SHP77 treated with DMSO at 0.1 percent for 48 hours (cell line): ENCODE measurements at regions not wholly inside any gene's neighbourhood (a gene's known extent, or its start where the extent isn't known, plus 50 kb on each side); places are given as distances from the start of the nearest gene placed in this dataset.

ENCODE experiments used
- DNase-seq: peaks from one replicate; lab custom pipeline; 2025; lab: John Stamatoyannopoulos, UW

- DNase-seq, result no peak
Measured at GRCh38 chr6:141451511-141452353, 681.0 kb upstream of the GJE1 start.

DNA sequence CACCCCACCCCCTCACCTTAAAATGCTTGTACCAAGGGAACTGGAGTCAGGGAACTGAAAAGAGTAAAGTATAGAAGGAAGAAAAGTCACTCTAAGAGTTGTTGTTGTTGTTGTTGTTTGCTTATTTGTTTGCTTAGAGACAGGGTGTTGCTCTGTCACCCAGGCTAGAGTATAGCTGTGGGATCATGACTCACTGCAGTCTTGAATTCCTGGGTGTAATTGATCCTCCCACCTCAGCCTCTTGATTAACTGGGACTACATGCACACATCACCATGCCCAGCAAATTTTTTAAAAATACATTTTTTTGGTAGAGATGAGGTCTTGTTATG, 681.6 kb upstream of the GJE1 start:
- no peak for DNase-seq

DNA sequence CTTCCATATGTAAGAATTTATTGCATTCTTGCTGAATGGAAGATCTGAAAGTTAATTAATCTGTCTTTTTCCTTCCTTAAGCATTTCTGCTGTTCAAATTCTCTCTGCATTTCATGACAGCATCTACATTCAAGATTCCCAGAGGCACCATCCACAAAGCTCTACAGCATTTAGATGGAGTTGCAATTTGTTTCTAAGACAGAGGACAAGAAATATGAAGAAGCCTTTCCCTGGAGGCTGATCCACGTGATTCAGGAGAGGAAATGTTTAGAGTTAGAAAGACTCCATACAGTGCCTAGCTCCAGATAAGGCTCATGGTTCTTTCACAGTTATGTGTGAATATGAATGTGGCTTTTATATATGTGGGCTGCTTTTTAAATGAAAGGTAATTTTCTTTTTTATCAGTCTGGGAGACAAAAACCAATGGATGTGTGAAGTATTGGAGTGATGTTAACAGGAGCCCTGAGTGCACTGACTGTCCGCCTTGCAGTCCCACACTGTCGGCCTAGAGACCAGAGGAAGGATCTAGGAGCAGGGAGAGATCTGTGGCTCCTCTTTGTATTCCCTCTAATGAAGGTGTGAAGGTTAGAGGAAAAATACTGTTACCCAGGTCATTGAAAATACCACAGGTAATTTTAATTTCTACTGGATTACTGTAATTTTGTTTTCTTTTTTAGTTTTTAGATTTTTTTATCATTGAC, 686.6 kb upstream of the GJE1 start:
- no peak for DNase-seq

GRCh38 chr6:141443668-141444289, 688.9 kb upstream of the GJE1 start:
- no peak for DNase-seq

- no peak for DNase-seq
Measured at GRCh38 chr6:141443032-141443431, 689.7 kb upstream of the GJE1 start.

DNA sequence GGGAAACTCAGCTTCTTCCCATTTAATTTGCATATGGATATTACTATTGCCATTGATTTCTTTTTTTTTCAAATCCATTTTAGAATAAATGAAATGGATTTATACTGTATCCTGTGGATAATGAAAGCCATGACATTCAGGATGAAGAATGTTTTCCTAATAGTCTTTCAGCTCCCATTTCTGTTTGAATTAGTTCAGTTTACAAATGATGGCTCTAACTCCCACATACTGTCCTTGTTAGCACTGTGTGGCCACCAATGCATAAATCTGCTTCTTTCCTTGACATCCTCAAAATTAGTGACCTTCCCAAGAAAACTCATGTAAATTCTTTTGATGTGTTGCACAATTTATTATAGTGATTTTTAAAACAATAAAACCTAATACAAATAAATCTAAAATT, 693.2 kb upstream of the GJE1 start:
- DNase-seq, result no peak

DNA sequence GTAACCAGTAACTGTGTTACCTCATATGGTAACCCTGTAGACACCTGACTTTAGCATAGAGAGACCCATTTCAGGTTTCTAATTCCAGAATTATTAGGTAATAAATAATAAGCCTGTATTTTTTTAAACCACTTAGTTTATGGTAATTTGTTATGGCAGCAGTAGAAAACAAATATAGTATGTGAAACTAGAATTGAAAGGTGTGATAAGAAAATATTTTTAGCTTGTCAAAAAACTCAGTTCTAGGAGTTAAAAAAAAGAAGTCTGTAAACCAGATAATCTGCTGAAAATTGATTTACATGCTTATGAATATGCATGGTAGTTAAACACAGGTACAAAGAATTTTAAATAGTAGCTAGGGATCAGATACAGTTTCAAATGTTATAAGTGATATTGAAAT, 695.0 kb upstream of the GJE1 start:
- no peak for DNase-seq

- DNase-seq, result no peak
Measured at GRCh38 chr6:141437011-141437410, 695.7 kb upstream of the GJE1 start.

DNA sequence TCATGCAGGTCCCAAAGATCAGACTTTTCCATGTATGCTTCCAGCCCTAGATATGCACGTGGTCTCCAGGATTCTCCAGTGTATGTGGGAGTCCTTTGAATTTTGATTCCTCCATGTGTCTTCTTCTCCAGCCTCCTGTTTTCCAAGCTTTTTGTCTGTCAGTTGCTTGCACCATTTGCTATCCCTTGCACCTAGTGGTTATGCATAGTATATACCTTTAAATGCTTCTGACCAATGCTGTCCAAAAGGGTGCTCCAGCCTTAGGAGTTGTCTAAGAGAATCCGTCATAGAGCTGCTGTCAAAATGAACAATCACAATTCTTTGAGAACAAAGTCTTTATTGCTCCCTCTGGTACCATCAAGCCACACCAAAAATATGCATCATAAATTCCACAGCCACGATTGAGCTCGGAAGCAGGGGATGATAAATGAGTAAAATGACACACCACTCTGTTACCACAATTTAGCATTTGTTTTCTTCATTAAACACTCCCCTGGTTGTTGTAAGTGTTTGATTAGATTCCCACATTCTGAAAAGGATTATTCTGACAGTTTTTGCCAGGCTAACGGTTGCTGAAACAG, 706.2 kb upstream of the GJE1 start:
- DNase-seq, result no peak

DNA sequence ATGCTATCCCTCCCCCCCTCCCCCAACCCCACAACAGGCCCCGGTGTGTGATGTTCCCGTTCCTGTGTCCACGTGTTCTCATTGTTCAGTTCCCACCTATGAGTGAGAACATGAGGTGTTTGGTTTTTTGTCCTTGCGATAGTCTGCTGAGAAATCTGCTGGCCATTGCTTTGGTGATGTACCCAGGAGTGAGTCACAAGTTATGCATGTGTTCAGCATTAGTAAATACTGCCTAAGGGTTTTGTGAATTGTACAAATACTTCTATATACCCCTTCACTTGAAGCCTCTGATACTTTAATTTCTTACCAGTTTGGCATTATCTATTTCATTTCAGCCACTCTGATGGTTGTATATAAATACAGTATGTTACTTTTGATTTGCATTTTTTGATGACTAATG, 711.3 kb upstream of the GJE1 start:
- no peak for DNase-seq

DNA sequence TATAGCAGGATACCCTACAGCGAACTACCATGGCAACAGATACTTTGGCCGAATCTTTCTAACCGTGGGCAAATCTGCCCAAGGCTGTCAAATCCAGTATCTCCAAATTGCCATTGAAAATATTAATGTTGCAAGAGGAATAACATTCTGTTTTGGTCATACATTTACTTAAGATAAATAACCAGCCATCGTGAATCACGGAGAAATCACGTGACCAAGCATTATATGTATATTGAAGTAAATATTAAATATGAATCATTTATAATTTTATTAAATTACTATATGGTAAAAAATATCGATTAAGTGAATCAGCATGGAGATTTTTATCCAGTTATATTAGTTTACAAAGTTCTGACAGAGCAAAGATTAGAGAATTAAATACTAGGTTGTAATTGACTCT, 714.6 kb upstream of the GJE1 start:
- no peak for DNase-seq

- no peak for DNase-seq
Measured at GRCh38 chr6:141415896-141416295, 716.8 kb upstream of the GJE1 start.

- no peak for DNase-seq
Measured at GRCh38 chr6:141413196-141413595, 719.5 kb upstream of the GJE1 start.

- DNase-seq, result no peak
Measured at GRCh38 chr6:141406761-141407160, 726.0 kb upstream of the GJE1 start.

- no peak for DNase-seq
Measured at GRCh38 chr6:141403827-141404226, 728.9 kb upstream of the GJE1 start.

DNA sequence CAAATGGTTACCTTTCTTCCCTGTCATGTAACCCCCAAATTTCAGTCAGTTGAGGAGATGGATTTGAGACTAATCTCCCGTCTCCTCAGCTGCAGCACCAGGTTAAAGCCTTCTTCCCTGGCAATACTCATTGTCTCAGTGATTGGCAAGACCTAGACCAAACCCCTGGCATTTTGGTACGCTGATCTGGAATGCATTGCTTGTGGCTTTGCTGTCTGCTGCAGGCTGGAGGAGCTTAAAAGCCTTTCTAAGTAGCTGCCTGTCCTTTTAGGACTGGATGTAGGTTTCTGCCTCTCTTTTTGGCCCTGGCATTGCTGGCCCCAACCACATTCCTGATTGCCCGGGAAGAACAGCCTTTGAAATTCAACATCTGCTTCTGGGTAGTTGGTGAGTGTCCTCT, 729.6 kb upstream of the GJE1 start:
- DNase-seq, result no peak

DNA sequence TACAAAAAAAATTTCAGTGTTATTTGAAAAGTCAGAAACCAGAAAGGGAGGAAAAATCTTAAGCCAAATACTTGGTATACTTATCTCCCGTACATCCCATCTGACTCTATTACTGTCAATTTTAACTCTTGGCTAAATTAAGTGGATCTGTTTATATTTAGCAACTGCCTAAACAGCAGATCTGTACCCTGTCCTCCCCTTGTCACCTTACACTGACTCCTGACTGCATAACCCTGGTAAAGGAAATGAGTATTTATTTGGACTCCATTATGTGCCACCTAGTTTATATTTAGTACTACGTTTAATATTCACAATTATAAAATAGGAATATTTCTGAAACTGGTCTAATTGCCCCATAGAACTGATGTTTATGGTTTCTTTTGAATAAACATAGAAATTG, 730.2 kb upstream of the GJE1 start:
- no peak for DNase-seq

DNA sequence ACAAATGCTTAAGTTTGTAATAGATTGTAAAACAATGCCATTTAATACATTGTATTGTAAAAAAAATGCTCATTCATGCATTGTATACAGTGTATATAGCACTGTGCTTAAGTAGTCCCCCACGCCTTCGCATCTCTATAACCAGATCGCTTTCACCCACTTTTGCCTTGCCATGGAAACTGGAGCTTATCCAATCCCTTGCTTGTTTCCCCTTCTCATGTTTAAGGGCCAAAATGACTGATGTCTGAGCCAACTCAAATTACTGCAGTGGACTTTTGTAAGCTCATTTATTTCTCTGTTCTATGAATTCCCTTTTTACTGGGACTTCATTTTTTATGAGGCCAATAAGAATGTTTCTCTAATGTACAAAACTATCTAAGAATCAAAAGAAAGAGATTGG, 730.9 kb upstream of the GJE1 start:
- no peak for DNase-seq

DNA sequence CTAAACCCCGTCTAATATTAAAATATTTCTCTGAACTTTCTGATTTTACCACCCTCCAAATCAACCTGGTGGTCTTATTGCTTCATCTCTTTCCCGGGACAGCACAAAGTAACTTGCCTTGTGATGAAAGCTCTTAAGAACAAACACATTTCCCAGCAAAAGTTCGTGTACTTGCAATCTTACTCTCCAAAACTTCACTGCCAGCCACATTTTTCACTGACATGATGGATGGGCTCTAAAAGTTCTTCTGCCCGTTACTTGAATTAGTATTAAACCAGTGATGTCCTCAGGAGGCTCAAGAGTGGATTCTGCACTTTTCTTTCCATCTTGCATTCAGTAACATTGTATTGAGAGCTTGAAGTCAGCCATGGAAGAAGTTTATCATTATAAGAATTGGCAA, 731.6 kb upstream of the GJE1 start:
- no peak for DNase-seq

- DNase-seq, result no peak
Measured at GRCh38 chr6:141398949-141399348, 733.8 kb upstream of the GJE1 start.

DNA sequence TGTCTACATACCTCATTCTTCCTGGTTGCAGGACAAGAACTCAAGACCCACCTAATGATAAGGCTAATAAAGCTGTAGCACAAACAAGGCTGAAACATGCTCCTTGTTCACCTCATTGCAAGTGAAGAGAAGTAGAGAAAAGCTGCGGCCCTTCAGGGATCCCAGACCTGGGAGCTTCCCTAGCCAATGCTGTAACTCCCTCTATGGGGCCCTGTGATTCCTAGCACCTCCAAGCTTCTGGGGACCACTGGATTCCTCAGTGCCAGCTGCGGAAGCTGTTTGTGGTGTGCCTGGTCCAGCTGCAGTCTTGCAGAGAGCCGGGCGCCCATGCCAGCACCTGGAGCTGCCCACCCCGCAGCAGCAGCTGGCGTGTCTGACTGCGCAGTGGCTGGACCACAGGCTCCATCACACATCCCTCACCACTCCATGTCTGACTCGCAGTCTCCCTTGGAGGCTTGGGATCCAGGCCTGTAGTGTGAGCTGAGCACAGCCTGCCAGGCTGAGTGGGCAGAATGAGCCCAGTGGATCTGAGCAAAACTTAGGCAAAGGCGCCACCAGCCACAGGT, 737.2 kb upstream of the GJE1 start:
- no peak for DNase-seq

- no peak for DNase-seq
Measured at GRCh38 chr6:141394565-141395051, 738.1 kb upstream of the GJE1 start.
